Posterior vena cava (tissue), 2 donors: ENCODE measurements at regions not wholly inside any gene's neighbourhood (a gene's known extent, or its start where the extent isn't known, plus 50 kb on each side); places are given as distances from the start of the nearest gene placed in this dataset.

Experiments
- DNase-seq: peaks from one replicate; pipeline ENCODE4 v3.0.0-alpha.2; 2020; ENCODE audit warnings: low spot score
- intact Hi-C, 2 donors: fragments of 100-400 bp; cut with DNase I; formaldehyde crosslinking; loops; one replicate each; pipeline versions ENCODE4 v1.14.1 to v1.14.2; 2022 to 2023
- donor health status: DM: yes; HTN: yes; CAD: no.
- donor health status: DM: yes; HTN: yes; CAD: no.

DNA sequence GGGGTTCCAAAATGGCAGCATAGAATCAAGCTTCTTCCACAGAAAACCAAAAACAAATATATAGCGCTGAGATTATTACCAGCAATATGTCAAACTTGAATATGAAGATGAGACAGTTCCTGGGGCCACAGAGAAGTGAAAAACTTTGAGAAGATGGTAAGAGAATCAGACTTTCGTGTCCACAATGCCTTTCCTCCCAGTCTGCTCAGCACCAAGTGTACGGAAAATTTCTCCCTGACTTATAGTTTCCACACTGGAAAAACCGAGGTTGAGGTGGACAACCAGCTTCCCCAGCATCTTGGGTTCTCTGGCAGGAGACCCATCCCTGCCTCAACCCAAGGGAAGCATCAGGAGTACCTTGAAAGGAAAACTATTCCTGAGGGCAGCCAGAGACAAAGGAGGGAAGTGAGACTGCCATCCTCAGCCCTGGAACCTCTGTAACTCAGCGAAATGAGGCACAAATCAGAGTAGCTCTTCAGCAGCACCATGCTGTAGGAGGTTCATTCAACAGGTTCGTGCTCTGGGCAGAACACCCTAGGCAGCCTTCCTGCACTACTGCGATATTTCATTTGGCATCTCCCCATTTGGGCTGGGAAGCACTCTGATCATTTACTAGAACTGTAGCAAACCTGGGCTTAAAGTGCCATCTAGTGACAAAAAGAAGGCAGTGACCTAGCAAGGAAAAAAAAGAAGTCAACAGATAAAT is 52.4 kb upstream of the CAPRIN2 start:
- no peak for DNase-seq
- intact Hi-C loops, result loop anchor here in 1 of 2 donors (10.0 kb wide), 1 partner anchor 1282 kb away; no protein-coding TSS in a partner anchor

GRCh38 chr12:30805959-30806358 is 51.2 kb upstream of the CAPRIN2 start:
- intact Hi-C loops, result loop anchor here in 1 of 2 donors (10.0 kb wide), 1 partner anchor 1281 kb away; no protein-coding TSS in a partner anchor
- DNase-seq, result no peak
